OCI-LY7 (cell line): ENCODE measurements at regions not wholly inside any gene's neighbourhood (a gene's known extent, or its start where the extent isn't known, plus 50 kb on each side); places are given as distances from the start of the nearest gene placed in this dataset.

Source experiments
- EZH2phosphoT487 ChIP-seq: fragments of 200-600 bp; sonication (generic); IDR thresholded peaks from 2 replicates; pipeline ENCODE4 v1.6.1; 2018; ENCODE audit warnings: low read depth, borderline replicate concordance, mild to moderate bottlenecking, mixed run types, antibody characterized with exemption, low read length, moderate library complexity, mixed read lengths
- TF ChIP-seq, protein P1 (sequence below): fragments of 200-600 bp; sonication (generic); conservative IDR thresholded peaks from 2 replicates; pipeline ENCODE4 v1.5.1; 2014; ENCODE audit warnings: mild to moderate bottlenecking, antibody characterized with exemption, low read length, moderate library complexity, mixed read lengths

DNA sequence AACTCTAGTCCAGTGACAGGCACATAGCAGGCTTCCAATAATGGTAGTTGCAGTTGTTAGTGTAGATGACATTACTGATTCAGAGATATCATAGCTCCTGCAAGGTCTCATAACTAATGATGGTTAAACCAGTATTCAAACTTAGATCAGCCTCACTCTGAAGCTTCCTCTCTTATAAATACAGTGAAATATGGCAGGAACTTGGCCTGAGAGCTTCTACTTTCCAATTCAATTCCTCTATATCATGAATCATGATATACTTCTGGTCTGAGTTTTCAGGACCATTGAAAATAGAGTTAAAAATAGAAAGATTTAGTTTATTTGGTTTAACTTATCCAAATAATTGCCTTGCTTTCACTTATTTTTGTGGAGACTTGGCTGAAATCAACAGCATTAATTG lies 167.5 kb upstream of the NOVA1 start:
- TF ChIP-seq, protein P1, sequence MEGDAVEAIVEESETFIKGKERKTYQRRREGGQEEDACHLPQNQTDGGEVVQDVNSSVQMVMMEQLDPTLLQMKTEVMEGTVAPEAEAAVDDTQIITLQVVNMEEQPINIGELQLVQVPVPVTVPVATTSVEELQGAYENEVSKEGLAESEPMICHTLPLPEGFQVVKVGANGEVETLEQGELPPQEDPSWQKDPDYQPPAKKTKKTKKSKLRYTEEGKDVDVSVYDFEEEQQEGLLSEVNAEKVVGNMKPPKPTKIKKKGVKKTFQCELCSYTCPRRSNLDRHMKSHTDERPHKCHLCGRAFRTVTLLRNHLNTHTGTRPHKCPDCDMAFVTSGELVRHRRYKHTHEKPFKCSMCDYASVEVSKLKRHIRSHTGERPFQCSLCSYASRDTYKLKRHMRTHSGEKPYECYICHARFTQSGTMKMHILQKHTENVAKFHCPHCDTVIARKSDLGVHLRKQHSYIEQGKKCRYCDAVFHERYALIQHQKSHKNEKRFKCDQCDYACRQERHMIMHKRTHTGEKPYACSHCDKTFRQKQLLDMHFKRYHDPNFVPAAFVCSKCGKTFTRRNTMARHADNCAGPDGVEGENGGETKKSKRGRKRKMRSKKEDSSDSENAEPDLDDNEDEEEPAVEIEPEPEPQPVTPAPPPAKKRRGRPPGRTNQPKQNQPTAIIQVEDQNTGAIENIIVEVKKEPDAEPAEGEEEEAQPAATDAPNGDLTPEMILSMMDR = no peak
- TF ChIP-seq EZH2phosphoT487 = no peak
